Activated naive CD4-positive, alpha-beta T cell treated with anti-CD3 and anti-CD28 coated beads, Interleukin-2, amount 10 ng/mL, durations not matched to agents 7 days and 5 days (primary cell): ENCODE measurements at regions not wholly inside any gene's neighbourhood (a gene's known extent, or its start where the extent isn't known, plus 50 kb on each side); places are given as distances from the start of the nearest gene placed in this dataset.

ENCODE experiments used
- CTCF ChIA-PET: fragments of 350-600 bp; sonication (Branson Sonifier 250); formaldehyde crosslinking; loops from one replicate; lab custom pipeline; 2021; ENCODE audit warnings: antibody characterized with exemption; lab: Charles Lee
- DNase-seq: peaks from one replicate; pipeline ENCODE4 v3.0.0-alpha.2; 2020
- H3K27ac Mint-ChIP-seq: one replicate; pipeline ENCODE4 v1.8.0; 2021; ENCODE audit warnings: mild to moderate bottlenecking, moderate library complexity, mixed read lengths
- H3K27me3 Mint-ChIP-seq: one replicate; pipeline ENCODE4 v1.8.0; 2021; ENCODE audit warnings: mild to moderate bottlenecking, mixed read lengths
- H3K36me3 Mint-ChIP-seq: one replicate; pipeline ENCODE4 v1.8.0; 2021; ENCODE audit warnings: mixed read lengths
- H3K4me1 Mint-ChIP-seq: one replicate; pipeline ENCODE4 v1.8.0; 2021; ENCODE audit warnings: mixed read lengths
- H3K4me3 Mint-ChIP-seq: one replicate; pipeline ENCODE4 v1.8.0; 2021; ENCODE audit warnings: mild to moderate bottlenecking, moderate library complexity, mixed read lengths
- H3K9me3 Mint-ChIP-seq: one replicate; pipeline ENCODE4 v1.8.0; 2021; ENCODE audit warnings: mixed read lengths

DNA sequence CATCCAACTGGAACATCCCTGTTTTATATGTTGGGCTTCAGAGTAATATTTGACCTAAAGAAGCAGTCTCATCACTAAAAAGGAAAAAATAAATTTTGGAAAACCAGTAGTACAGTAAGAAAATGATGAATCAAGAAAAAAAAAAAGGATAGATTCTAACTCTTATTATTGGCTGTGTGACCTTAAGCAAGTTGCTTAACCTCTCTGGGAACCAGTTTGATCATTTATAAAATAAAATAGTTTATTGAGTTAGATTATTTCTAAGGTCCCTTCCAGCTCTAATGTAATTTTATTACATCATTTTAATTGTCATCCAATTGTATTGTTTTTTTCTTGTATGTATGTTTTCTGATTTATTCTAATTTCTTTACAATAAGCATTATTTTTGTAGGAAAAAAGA, 127.0 kb downstream of the PRELID2 start:
- no peaks in the 10 kb centered on the region for H3K4me1 Mint-ChIP-seq
- CTCF ChIA-PET: no interaction called here
- no peak overlapping the region for H3K27ac Mint-ChIP-seq
- no peaks in the 10 kb centered on the region for H3K27me3 Mint-ChIP-seq
- no peaks in the 10 kb centered on the region for H3K36me3 Mint-ChIP-seq
- H3K9me3 Mint-ChIP-seq: no peaks in the 10 kb centered on the region
- no peak for DNase-seq
- no peak overlapping the region for H3K4me3 Mint-ChIP-seq

DNA sequence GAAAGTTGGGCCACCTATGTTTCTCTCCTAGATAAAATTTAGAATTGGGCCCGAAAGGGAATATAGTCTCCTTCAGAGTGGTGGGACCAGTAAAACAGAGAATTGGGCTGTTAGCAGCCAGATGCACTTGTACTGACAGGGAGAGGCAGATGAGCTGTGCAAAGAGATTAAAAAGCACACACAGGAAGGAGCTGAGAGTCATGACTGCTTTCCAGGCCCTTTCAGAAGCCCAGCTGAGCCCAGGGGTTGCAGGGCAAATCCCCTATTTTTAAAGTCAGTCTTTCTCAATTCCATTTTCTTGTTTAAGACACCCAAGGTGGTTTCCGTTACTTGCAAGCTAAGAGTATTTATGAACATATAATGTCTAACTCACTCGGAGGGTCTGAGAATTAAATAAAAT, 130.4 kb downstream of the PRELID2 start:
- H3K36me3 Mint-ChIP-seq: no peaks in the 10 kb centered on the region
- H3K4me3 Mint-ChIP-seq: no peak overlapping the region
- CTCF ChIA-PET: interaction anchor here (1.9 kb wide), 1 partner anchor 7 kb away, joined by 5 read pairs; no protein-coding TSS in a partner anchor

GRCh38 chr5:145703856-145704255, 131.3 kb downstream of the PRELID2 start:
- H3K4me1 Mint-ChIP-seq: no peaks in the 10 kb centered on the region
- no peak for DNase-seq
- no peak overlapping the region for H3K27ac Mint-ChIP-seq
- H3K9me3 Mint-ChIP-seq: no peaks in the 10 kb centered on the region
- CTCF ChIA-PET: no interaction called here
- no peak overlapping the region for H3K4me3 Mint-ChIP-seq
- no peaks in the 10 kb centered on the region for H3K27me3 Mint-ChIP-seq
- no peaks in the 10 kb centered on the region for H3K36me3 Mint-ChIP-seq

More for the DNA sequence above, 130.4 kb downstream of the PRELID2 start:
- DNase-seq: no peak
- H3K4me1 Mint-ChIP-seq: no peaks in the 10 kb centered on the region
- no peaks in the 10 kb centered on the region for H3K9me3 Mint-ChIP-seq
- H3K27me3 Mint-ChIP-seq: no peaks in the 10 kb centered on the region
- H3K27ac Mint-ChIP-seq: no peak overlapping the region

GRCh38 chr5:145701404-145701803, 133.7 kb downstream of the PRELID2 start:
- Mint-ChIP-seq H3K4me1 (no peaks in the 10 kb centered on the region), H3K9me3 (no peaks in the 10 kb centered on the region), H3K36me3 (no peaks in the 10 kb centered on the region), H3K4me3 (no peak overlapping the region), H3K27me3 (no peaks in the 10 kb centered on the region), H3K27ac (no peak overlapping the region)
- CTCF ChIA-PET: no interaction called here
- DNase-seq: no peak

DNA sequence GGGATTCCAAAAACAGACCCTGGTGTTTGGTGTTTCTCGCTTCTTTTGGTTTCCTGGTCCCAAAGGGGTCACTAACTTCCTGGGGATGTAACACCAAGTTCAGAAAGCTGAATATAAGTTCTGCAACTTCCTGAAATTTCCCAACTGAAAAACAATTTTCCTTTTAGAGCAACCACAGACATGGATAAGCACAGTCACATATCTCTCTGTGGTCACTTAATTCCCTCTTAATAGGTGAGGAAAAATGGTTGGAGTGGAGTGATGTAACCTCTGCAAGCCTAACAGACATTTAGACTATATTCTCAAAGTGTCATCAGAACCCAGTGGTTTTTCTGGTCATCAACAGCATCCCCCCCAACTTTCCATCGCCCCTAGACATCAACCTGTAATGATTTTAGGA, 135.3 kb downstream of the PRELID2 start:
- Mint-ChIP-seq H3K9me3 (no peaks in the 10 kb centered on the region), H3K4me1 (no peaks in the 10 kb centered on the region), H3K4me3 (no peak overlapping the region), H3K27me3 (no peaks in the 10 kb centered on the region), H3K27ac (no peak overlapping the region), H3K36me3 (no peaks in the 10 kb centered on the region)
- CTCF ChIA-PET: interaction anchor here (2.2 kb wide), 1 partner anchor 126 kb away, joined by 7 read pairs; no protein-coding TSS in a partner anchor
- no peak for DNase-seq

- Mint-ChIP-seq H3K36me3 (no peaks in the 10 kb centered on the region), H3K9me3 (no peaks in the 10 kb centered on the region), H3K4me3 (no peak overlapping the region), H3K27me3 (no peaks in the 10 kb centered on the region), H3K4me1 (no peaks in the 10 kb centered on the region), H3K27ac (no peak overlapping the region)
- peak; percentile 24 for DNase-seq
- CTCF ChIA-PET: interaction anchor here (1.0 to 2.2 kb wide), 4 partner anchors 8 to 129 kb away, joined by 3 to 7 read pairs (median 5); no protein-coding TSS in a partner anchor
Observed at GRCh38 chr5:145697251-145697990, 137.7 kb downstream of the PRELID2 start.

DNA sequence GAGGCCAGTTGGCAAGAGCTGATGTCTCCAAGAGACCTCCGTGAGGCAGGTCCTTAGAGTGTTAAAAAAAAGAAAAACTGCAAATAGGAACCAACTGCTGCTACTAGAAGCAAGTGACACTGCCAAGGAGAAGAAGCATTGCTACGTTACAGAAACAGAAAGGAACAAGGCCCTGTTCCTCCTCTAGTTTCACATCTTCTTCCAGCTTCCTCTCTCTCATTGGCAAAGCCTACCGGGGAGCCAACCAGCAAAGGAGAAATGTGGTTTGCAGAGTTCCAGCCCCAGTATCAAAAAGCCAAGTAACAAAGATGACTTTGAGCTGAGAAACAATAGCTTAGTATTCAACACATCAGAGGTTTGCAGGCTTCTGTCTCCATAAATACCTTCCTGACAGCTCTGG, 145.9 kb downstream of the PRELID2 start:
- no peaks in the 10 kb centered on the region for H3K9me3 Mint-ChIP-seq
- no peaks in the 10 kb centered on the region for H3K4me1 Mint-ChIP-seq
- no peaks in the 10 kb centered on the region for H3K36me3 Mint-ChIP-seq
- DNase-seq: no peak
- no peaks in the 10 kb centered on the region for H3K27me3 Mint-ChIP-seq
- no peak overlapping the region for H3K4me3 Mint-ChIP-seq
- H3K27ac Mint-ChIP-seq: no peak overlapping the region
- CTCF ChIA-PET: no interaction called here

DNA sequence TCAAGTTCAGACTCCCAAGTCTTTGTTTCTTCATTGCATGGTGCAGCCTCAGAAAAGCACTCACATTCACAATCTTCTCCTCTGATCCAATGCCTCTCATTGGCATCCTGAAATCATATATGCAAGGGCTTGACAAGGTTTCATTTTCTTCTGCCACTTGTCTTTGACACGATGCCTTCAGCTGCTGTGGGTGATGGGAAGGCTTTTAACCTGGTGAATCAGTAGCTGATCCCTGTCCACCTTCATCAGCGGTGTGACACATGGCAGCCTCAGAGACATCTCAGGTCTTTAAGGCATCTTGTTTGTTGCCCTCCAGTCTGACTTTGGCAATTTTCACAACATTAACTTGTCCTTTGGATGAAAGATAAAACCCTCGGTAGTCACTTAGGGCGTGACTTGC, 147.2 kb downstream of the PRELID2 start:
- no peaks in the 10 kb centered on the region for H3K36me3 Mint-ChIP-seq
- CTCF ChIA-PET: no interaction called here
- no peaks in the 10 kb centered on the region for H3K9me3 Mint-ChIP-seq
- no peaks in the 10 kb centered on the region for H3K27me3 Mint-ChIP-seq
- H3K27ac Mint-ChIP-seq: no peak overlapping the region
- no peak for DNase-seq
- no peaks in the 10 kb centered on the region for H3K4me1 Mint-ChIP-seq
- H3K4me3 Mint-ChIP-seq: no peak overlapping the region

DNA sequence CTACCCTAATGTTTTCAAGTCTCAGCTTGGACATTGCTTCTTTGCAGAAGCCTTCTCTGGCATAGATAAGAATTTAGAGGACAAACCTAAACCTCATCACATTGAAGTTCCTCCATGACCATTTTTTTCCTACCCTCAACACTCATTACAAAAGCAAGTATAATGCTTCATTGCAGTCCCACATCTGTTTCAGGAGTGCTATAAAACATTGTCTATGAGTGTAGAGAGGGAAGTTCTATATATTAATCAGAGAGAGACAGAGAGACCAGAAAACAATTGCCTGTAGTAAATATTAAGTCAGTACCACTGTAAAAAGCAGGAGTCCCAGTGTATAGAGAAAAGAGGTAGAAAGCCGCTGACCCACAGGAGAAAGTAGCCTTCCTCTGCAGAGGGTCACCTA, 149.7 kb downstream of the PRELID2 start:
- CTCF ChIA-PET: interaction anchor here (0.9 kb wide), 1 partner anchor 140 kb away, joined by 3 read pairs; no protein-coding TSS in a partner anchor
- no peaks in the 10 kb centered on the region for H3K36me3 Mint-ChIP-seq
- H3K27ac Mint-ChIP-seq: no peak overlapping the region
- no peak overlapping the region for H3K4me3 Mint-ChIP-seq
- no peak for DNase-seq
- H3K9me3 Mint-ChIP-seq: no peaks in the 10 kb centered on the region
- no peaks in the 10 kb centered on the region for H3K27me3 Mint-ChIP-seq
- no peaks in the 10 kb centered on the region for H3K4me1 Mint-ChIP-seq

DNA sequence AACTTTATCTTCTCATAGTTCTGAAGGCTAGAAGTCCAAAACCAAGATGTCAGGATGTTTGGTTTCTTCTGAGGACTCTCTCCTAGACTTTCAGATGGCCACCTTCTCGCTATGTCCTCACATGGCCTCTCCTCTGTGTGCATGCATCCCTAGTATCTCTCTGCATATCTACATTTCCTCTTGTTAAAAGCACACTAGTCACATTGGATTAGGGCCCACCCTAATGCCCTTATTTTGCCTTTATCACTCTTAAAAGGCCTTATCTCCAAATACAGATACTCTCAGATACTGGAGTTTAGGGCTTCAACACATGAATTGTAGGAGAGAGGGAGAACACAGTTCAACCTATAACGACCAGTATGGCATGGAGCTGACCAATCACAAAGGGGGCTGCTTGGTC, 151.7 kb downstream of the PRELID2 start:
- Mint-ChIP-seq H3K4me3 (no peak overlapping the region), H3K9me3 (no peaks in the 10 kb centered on the region), H3K27ac (no peak overlapping the region), H3K36me3 (no peaks in the 10 kb centered on the region), H3K4me1 (no peaks in the 10 kb centered on the region), H3K27me3 (no peaks in the 10 kb centered on the region)
- CTCF ChIA-PET: interaction anchor here (1.0 kb wide), 1 partner anchor 14 kb away, joined by 3 read pairs; no protein-coding TSS in a partner anchor
- DNase-seq: no peak

GRCh38 chr5:145682197-145682899, 152.8 kb downstream of the PRELID2 start:
- Mint-ChIP-seq H3K27ac (no peak overlapping the region), H3K36me3 (no peaks in the 10 kb centered on the region), H3K27me3 (no peaks in the 10 kb centered on the region), H3K4me3 (no peak overlapping the region), H3K4me1 (no peaks in the 10 kb centered on the region), H3K9me3 (no peaks in the 10 kb centered on the region)
- CTCF ChIA-PET: interaction anchor here (0.7 to 1.6 kb wide), 9 partner anchors 9 to 449 kb away, joined by 3 to 9 read pairs (median 3); no protein-coding TSS in a partner anchor
- DNase-seq: no peak

GRCh38 chr5:145681686-145682085, 153.5 kb downstream of the PRELID2 start:
- Mint-ChIP-seq H3K4me3 (no peak overlapping the region), H3K4me1 (no peaks in the 10 kb centered on the region), H3K27ac (no peak overlapping the region), H3K36me3 (no peaks in the 10 kb centered on the region), H3K27me3 (no peaks in the 10 kb centered on the region), H3K9me3 (no peaks in the 10 kb centered on the region)
- peak; percentile 35 for DNase-seq
- CTCF ChIA-PET: interaction anchor here (0.7 to 1.6 kb wide), 7 partner anchors 9 to 449 kb away, joined by 3 to 9 read pairs (median 3); no protein-coding TSS in a partner anchor

- DNase-seq: no peak
- H3K27ac Mint-ChIP-seq: no peak overlapping the region
- no peaks in the 10 kb centered on the region for H3K36me3 Mint-ChIP-seq
- H3K27me3 Mint-ChIP-seq: no peaks in the 10 kb centered on the region
- no peaks in the 10 kb centered on the region for H3K4me1 Mint-ChIP-seq
- no peaks in the 10 kb centered on the region for H3K9me3 Mint-ChIP-seq
- no peak overlapping the region for H3K4me3 Mint-ChIP-seq
- CTCF ChIA-PET: interaction anchor here (0.7 to 1.4 kb wide), 5 partner anchors 10 to 450 kb away, joined by 3 to 9 read pairs (median 3); no protein-coding TSS in a partner anchor
Observed at GRCh38 chr5:145681216-145681615, 153.9 kb downstream of the PRELID2 start.

GRCh38 chr5:145680767-145681166, 154.4 kb downstream of the PRELID2 start:
- no peaks in the 10 kb centered on the region for H3K36me3 Mint-ChIP-seq
- CTCF ChIA-PET: no interaction called here
- no peaks in the 10 kb centered on the region for H3K4me1 Mint-ChIP-seq
- H3K27me3 Mint-ChIP-seq: no peaks in the 10 kb centered on the region
- no peak overlapping the region for H3K27ac Mint-ChIP-seq
- H3K4me3 Mint-ChIP-seq: no peak overlapping the region
- no peaks in the 10 kb centered on the region for H3K9me3 Mint-ChIP-seq
- DNase-seq: no peak
